Vagina (tissue), 2 donors: ENCODE measurements at regions not wholly inside any gene's neighbourhood (a gene's known extent, or its start where the extent isn't known, plus 50 kb on each side); places are given as distances from the start of the nearest gene placed in this dataset.

Experiments used
- DNase-seq, 2 donors: peaks; one replicate each; pipeline ENCODE4 v3.0.0-alpha.2; 2017; ENCODE audit errors: extremely low spot score in 2 of 2
- H3K27ac ChIP-seq: fragments of 200-600 bp; sonication (generic); one replicate; pipeline ENCODE4 v1.5.1; 2019
- H3K27me3 ChIP-seq: fragments of 200-600 bp; sonication (generic); one replicate; pipeline ENCODE4 v1.5.1; 2019
- H3K36me3 ChIP-seq, 2 donors: fragments of 200-600 bp; sonication (generic); one replicate each; pipeline ENCODE4 v1.5.1; 2017 to 2019
- H3K4me1 ChIP-seq: fragments of 200-600 bp; sonication (generic); one replicate; pipeline ENCODE4 v1.5.1; 2019
- H3K4me3 ChIP-seq, 2 donors: fragments of 200-600 bp; sonication (generic); 1 replicate in 1 of 2; 2 replicates in 1 of 2; pipeline ENCODE4 v1.5.1; 2016 to 2019
- H3K9me3 ChIP-seq: fragments of 200-600 bp; sonication (generic); one replicate; pipeline ENCODE4 v1.5.1; 2019
- CTCF ChIP-seq, 3 experiments: fragments of 450-650 bp in 2 of 3; fragments of 200-600 bp in 1 of 3; sonication (generic) in 1 of 3; IDR thresholded peaks; one replicate each; pipeline ENCODE4 v1.5.1; 2017 to 2019; ENCODE audit warnings: antibody characterized with exemption in 3 of 3, mild to moderate bottlenecking in 2 of 3, moderate library complexity in 2 of 3
- POLR2A ChIP-seq, 2 donors: fragments of 450-650 bp; IDR thresholded peaks; one replicate each; pipeline ENCODE4 v1.6.1; 2017; ENCODE audit warnings: antibody characterized with exemption in 2 of 2, mild to moderate bottlenecking in 2 of 2, moderate library complexity in 2 of 2
- POLR2AphosphoS5 ChIP-seq, 2 donors: sonication (generic); formaldehyde crosslinking; IDR thresholded peaks; one replicate each; pipeline ENCODE4 v1.9.0; 2017; ENCODE audit warnings: antibody characterized with exemption in 2 of 2, mild to moderate bottlenecking in 2 of 2, low read depth in 1 of 2; ENCODE audit not compliant: insufficient read depth in 1 of 2
- intact Hi-C: fragments of 100-400 bp; cut with DNase I; formaldehyde crosslinking; loops from one replicate; pipeline ENCODE4 v1.15.1; 2023

- Histone ChIP-seq H3K27me3 (no peaks in the 10 kb centered on the region), H3K4me1 (no peaks in the 10 kb centered on the region), H3K27ac (no peak overlapping the region), H3K9me3 (no peaks in the 10 kb centered on the region), H3K36me3 (no peaks in the 10 kb centered on the region), H3K4me3 (no peak overlapping the region)
- intact Hi-C loops, result no loop called here
- peak; percentile 40 to 79 for DNase-seq
- TF ChIP-seq CTCF (IDR thresholded peaks at IDR 0.05), result no peak
- no peak for TF ChIP-seq POLR2AphosphoS5 (IDR thresholded peaks at IDR 0.05; ENCODE audit: insufficient read depth in 1 of 2, low read depth in 1 of 2)
- TF ChIP-seq POLR2A (IDR thresholded peaks at IDR 0.05), result no peak
Measured at GRCh38 chr14:96649327-96649601, 147.1 kb downstream of the PAPOLA start.

- Histone ChIP-seq H3K4me1 (no peaks in the 10 kb centered on the region), H3K27me3 (no peaks in the 10 kb centered on the region), H3K36me3 (no peaks in the 10 kb centered on the region), H3K9me3 (no peaks in the 10 kb centered on the region), H3K4me3 (no peak overlapping the region), H3K27ac (no peak overlapping the region)
- no peak for TF ChIP-seq CTCF (IDR thresholded peaks at IDR 0.05)
- no peak for TF ChIP-seq POLR2AphosphoS5 (IDR thresholded peaks at IDR 0.05; ENCODE audit: insufficient read depth in 1 of 2, low read depth in 1 of 2)
- no peak for TF ChIP-seq POLR2A (IDR thresholded peaks at IDR 0.05)
- intact Hi-C loops, result no loop called here
- DNase-seq, result peak in 1 of 2 donors; percentile 9
Measured at GRCh38 chr14:96653597-96653996, 143.6 kb upstream of the VRK1 start.

GRCh38 chr14:96658611-96659010 lies 138.6 kb upstream of the VRK1 start:
- no peak overlapping the region for H3K4me3 ChIP-seq
- H3K36me3 ChIP-seq, result no peaks in the 10 kb centered on the region
- no peak overlapping the region for H3K27ac ChIP-seq
- no peaks in the 10 kb centered on the region for H3K27me3 ChIP-seq
- no peaks in the 10 kb centered on the region for H3K4me1 ChIP-seq
- no peak for DNase-seq
- no peak for TF ChIP-seq POLR2AphosphoS5 (IDR thresholded peaks at IDR 0.05; ENCODE audit: insufficient read depth in 1 of 2, low read depth in 1 of 2)
- no peak for TF ChIP-seq POLR2A (IDR thresholded peaks at IDR 0.05)
- TF ChIP-seq CTCF (IDR thresholded peaks at IDR 0.05), result no peak
- H3K9me3 ChIP-seq, result no peaks in the 10 kb centered on the region
- intact Hi-C loops, result no loop called here

GRCh38 chr14:96660123-96660522 lies 137.1 kb upstream of the VRK1 start:
- Histone ChIP-seq H3K9me3 (no peaks in the 10 kb centered on the region), H3K4me3 (no peak overlapping the region), H3K36me3 (no peaks in the 10 kb centered on the region), H3K4me1 (no peaks in the 10 kb centered on the region), H3K27ac (no peak overlapping the region), H3K27me3 (no peaks in the 10 kb centered on the region)
- intact Hi-C loops, result no loop called here
- TF ChIP-seq CTCF (IDR thresholded peaks at IDR 0.05) (no peak), POLR2AphosphoS5 (IDR thresholded peaks at IDR 0.05; ENCODE audit: insufficient read depth in 1 of 2, low read depth in 1 of 2) (no peak), POLR2A (IDR thresholded peaks at IDR 0.05) (no peak)
- DNase-seq, result no peak

- Histone ChIP-seq H3K9me3 (no peaks in the 10 kb centered on the region), H3K4me3 (no peak overlapping the region), H3K36me3 (no peaks in the 10 kb centered on the region), H3K27ac (no peak overlapping the region), H3K27me3 (no peaks in the 10 kb centered on the region), H3K4me1 (no peaks in the 10 kb centered on the region)
- TF ChIP-seq CTCF (IDR thresholded peaks at IDR 0.05) (no peak), POLR2A (IDR thresholded peaks at IDR 0.05) (no peak), POLR2AphosphoS5 (IDR thresholded peaks at IDR 0.05; ENCODE audit: insufficient read depth in 1 of 2, low read depth in 1 of 2) (no peak)
- intact Hi-C loops, result no loop called here
- peak in 1 of 2 donors; percentile 65 for DNase-seq
Measured at GRCh38 chr14:96660667-96661066, 136.5 kb upstream of the VRK1 start.
